Effector CD8-positive, alpha-beta T cell (primary cell): ENCODE measurements at regions not wholly inside any gene's neighbourhood (a gene's known extent, or its start where the extent isn't known, plus 50 kb on each side); places are given as distances from the start of the nearest gene placed in this dataset.
"Not testable (repeated sequence)": the region's sequence is repeated elsewhere in the genome, so short reads cannot be mapped to it uniquely, and the experiment has no call there.

Experiments
- DNase-seq: peaks from one replicate; lab custom pipeline; 2025; lab: John Stamatoyannopoulos, UW

GRCh38 chr13:52931131-52931530, 82.7 kb upstream of the PCDH8 start:
- no peak for DNase-seq

- no peak for DNase-seq
Measured at GRCh38 chr13:52929846-52930245, 81.4 kb upstream of the PCDH8 start.

GRCh38 chr13:52926971-52927370, 78.5 kb upstream of the PCDH8 start:
- DNase-seq: no peak

GRCh38 chr13:52925775-52926285, 77.4 kb upstream of the PCDH8 start:
- DNase-seq: no peak

- no peak for DNase-seq
Measured at GRCh38 chr13:52925251-52925650, 76.8 kb upstream of the PCDH8 start.

GRCh38 chr13:52924289-52925148, 76.1 kb upstream of the PCDH8 start:
- DNase-seq: no peak

GRCh38 chr13:52922961-52923360, 74.5 kb upstream of the PCDH8 start:
- no peak for DNase-seq

- DNase-seq: no peak
Measured at GRCh38 chr13:52921194-52921593, 72.8 kb upstream of the PCDH8 start.

GRCh38 chr13:52916486-52916990, 68.1 kb upstream of the PCDH8 start:
- no peak for DNase-seq

- DNase-seq: no peak
Measured at GRCh38 chr13:52911340-52911739, 62.9 kb upstream of the PCDH8 start.

GRCh38 chr13:52910318-52910717, 61.9 kb upstream of the PCDH8 start:
- DNase-seq: not testable (repeated sequence)

GRCh38 chr13:52906122-52906903, 57.9 kb upstream of the PCDH8 start:
- DNase-seq: no peak

- DNase-seq: no peak
Measured at GRCh38 chr13:52905701-52906100, 57.3 kb upstream of the PCDH8 start.

- no peak for DNase-seq
Measured at GRCh38 chr13:52903320-52903719, 54.9 kb upstream of the PCDH8 start.

GRCh38 chr13:52899206-52899605, 50.8 kb upstream of the PCDH8 start:
- no peak for DNase-seq
